ENCODE measurements at regions not wholly inside any gene's neighbourhood (a gene's known extent, or its start where the extent isn't known, plus 50 kb on each side); places are given as distances from the start of the nearest gene placed in this dataset.

GRCh38 chr13:74024856-74025255 is 109.3 kb downstream of the KLF12 start:
- BruUV-seq (replicated peaks) = no TSS peak
- Histone ChIP-seq H3K4me3 (ENCODE audit: insufficient read depth, low read depth, low read length) (no peak overlapping the region), H3K56ac (ENCODE audit: extremely low read depth, insufficient read depth, low read length) (no peak overlapping the region), H3K4ac (ENCODE audit: low read depth, low read length) (no peak overlapping the region), H2AK5ac (ENCODE audit: low read depth, low read length) (no peak overlapping the region), H2BK20ac (ENCODE audit: low read depth, low read length) (no peak overlapping the region), H4K5ac (ENCODE audit: low read depth, low read length) (no peak overlapping the region), H2AK9ac (replicated peaks; ENCODE audit: low read depth, low read length, poor library complexity) (no peak overlapping the region), H2BK15ac (ENCODE audit: low read depth, low read length) (no peak overlapping the region), H2BK120ac (ENCODE audit: low read depth, low read length) (no peak overlapping the region), H4K20me1 (ENCODE audit: insufficient read depth, low read length) (no peaks in the 10 kb centered on the region; the same call in 1 of the 2 replicates), H3K9ac (ENCODE audit: low read depth, low read length) (no peak overlapping the region), H2BK5ac (ENCODE audit: low read depth, low read length, poor library complexity, severe bottlenecking) (no peak overlapping the region), H3K9me3 (ENCODE audit: control insufficient read depth, insufficient read depth, low read length) (no peaks in the 10 kb centered on the region), H3K18ac (ENCODE audit: low read depth, low read length) (no peak overlapping the region), H3K23ac (ENCODE audit: low read depth, low read length) (no peak overlapping the region), H3K36me3 (ENCODE audit: control insufficient read depth, insufficient read depth, low read length) (no peaks in the 10 kb centered on the region), H3K79me1 (ENCODE audit: low read depth in 1 of 2, low read length in 2 of 2) (peaks cover 33 to 47% of the 10 kb centered on the region in 2 experiments), H2AFZ (replicated peaks; ENCODE audit: low read length, poor library complexity) (no peak overlapping the region), H4K91ac (ENCODE audit: insufficient read depth, low read depth, low read length) (no peak overlapping the region), H3K27ac (ENCODE audit: insufficient read depth, low read length) (no peak overlapping the region), H4K8ac (ENCODE audit: low read depth in 2 of 2, low read length in 2 of 2) (no peak overlapping the region), H3K27me3 (ENCODE audit: control insufficient read depth, insufficient read depth, low read length) (no peaks in the 10 kb centered on the region), H3K9me1 (ENCODE audit: insufficient read depth, low read length) (no peaks in the 10 kb centered on the region), H3K4me2 (ENCODE audit: low read depth, low read length) (no peak overlapping the region), H3K4me1 (ENCODE audit: control insufficient read depth, insufficient read depth, low read length) (no peaks in the 10 kb centered on the region), H3K14ac (replicated peaks; ENCODE audit: low read depth, low read length) (no peak overlapping the region)
- CTCF ChIA-PET = interaction anchor here (0.6 kb wide), 1 partner anchor 20 kb away, joined by 3 read pairs; no protein-coding TSS in a partner anchor
- intact Hi-C loops (cut with micrococcal nuclease) (no loop called here), in situ Hi-C loops (cut with MboI; ENCODE audit: low sequenced_read_pairs) (no loop called here), dilution Hi-C loops (cut with HindIII; ENCODE audit: low sequenced_read_pairs, unreplicated experiment) (no loop called here)
- DNase-seq (no peak), ATAC-seq (ENCODE audit: low read depth) (no peak)
- POLR2A ChIA-PET (ENCODE audit: unreplicated experiment) = interaction anchor here (0.7 kb wide), 1 partner anchor 203 kb away, joined by 10 read pairs; no protein-coding TSS in a partner anchor
- TF ChIP-seq MAFK (IDR thresholded peaks at IDR 0.05; ENCODE audit: low read depth, low read length) (no peak), CHD1 (IDR thresholded peaks at IDR 0.05; ENCODE audit: low read depth, low read length) (no peak), NFE2L2 (IDR thresholded peaks at IDR 0.05; ENCODE audit: low read depth, low read length) (no peak), MXI1 (IDR thresholded peaks at IDR 0.05; ENCODE audit: borderline replicate concordance, low read depth, low read length) (no peak), USF2 (IDR thresholded peaks at IDR 0.05; ENCODE audit: low read depth, low read length) (no peak), BHLHE40 (IDR thresholded peaks at IDR 0.05; ENCODE audit: low read depth, low read length) (no peak), FOS (IDR thresholded peaks at IDR 0.05; ENCODE audit: low read depth, low read length) (no peak), RAD21 (IDR thresholded peaks at IDR 0.05; ENCODE audit: low read length) (no peak)
- TF ChIP-seq, protein P1, sequence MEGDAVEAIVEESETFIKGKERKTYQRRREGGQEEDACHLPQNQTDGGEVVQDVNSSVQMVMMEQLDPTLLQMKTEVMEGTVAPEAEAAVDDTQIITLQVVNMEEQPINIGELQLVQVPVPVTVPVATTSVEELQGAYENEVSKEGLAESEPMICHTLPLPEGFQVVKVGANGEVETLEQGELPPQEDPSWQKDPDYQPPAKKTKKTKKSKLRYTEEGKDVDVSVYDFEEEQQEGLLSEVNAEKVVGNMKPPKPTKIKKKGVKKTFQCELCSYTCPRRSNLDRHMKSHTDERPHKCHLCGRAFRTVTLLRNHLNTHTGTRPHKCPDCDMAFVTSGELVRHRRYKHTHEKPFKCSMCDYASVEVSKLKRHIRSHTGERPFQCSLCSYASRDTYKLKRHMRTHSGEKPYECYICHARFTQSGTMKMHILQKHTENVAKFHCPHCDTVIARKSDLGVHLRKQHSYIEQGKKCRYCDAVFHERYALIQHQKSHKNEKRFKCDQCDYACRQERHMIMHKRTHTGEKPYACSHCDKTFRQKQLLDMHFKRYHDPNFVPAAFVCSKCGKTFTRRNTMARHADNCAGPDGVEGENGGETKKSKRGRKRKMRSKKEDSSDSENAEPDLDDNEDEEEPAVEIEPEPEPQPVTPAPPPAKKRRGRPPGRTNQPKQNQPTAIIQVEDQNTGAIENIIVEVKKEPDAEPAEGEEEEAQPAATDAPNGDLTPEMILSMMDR (conservative IDR thresholded peaks at IDR 0.05; ENCODE audit: low read depth, low read length) = no peak
- TF ChIP-seq, protein P2, sequence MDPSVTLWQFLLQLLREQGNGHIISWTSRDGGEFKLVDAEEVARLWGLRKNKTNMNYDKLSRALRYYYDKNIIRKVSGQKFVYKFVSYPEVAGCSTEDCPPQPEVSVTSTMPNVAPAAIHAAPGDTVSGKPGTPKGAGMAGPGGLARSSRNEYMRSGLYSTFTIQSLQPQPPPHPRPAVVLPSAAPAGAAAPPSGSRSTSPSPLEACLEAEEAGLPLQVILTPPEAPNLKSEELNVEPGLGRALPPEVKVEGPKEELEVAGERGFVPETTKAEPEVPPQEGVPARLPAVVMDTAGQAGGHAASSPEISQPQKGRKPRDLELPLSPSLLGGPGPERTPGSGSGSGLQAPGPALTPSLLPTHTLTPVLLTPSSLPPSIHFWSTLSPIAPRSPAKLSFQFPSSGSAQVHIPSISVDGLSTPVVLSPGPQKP (IDR thresholded peaks at IDR 0.05; ENCODE audit: borderline replicate concordance, low read depth, low read length) = no peak
